ENCODE measurements at regions not wholly inside any gene's neighbourhood (a gene's known extent, or its start where the extent isn't known, plus 50 kb on each side); places are given as distances from the start of the nearest gene placed in this dataset.

- no peak for TF ChIP-seq EP300 (IDR thresholded peaks at IDR 0.05; ENCODE audit: borderline replicate concordance in 1 of 2, low read depth in 2 of 2, low read length in 2 of 2)
- TF ChIP-seq SIN3A (conservative IDR thresholded peaks at IDR 0.05 in 1 of 2, IDR thresholded peaks at IDR 0.05 in 1 of 2; ENCODE audit: low read depth in 1 of 2, low read length in 2 of 2), result no peak
- TF ChIP-seq GABPA (IDR thresholded peaks at IDR 0.05; ENCODE audit: borderline replicate concordance, insufficient read depth, low read length), result no peak
- no peak for TF ChIP-seq USF2 (IDR thresholded peaks at IDR 0.05; ENCODE audit: low read length)
- TF ChIP-seq BRCA1 (IDR thresholded peaks at IDR 0.05; ENCODE audit: low read depth, low read length), result no peak
- no peak for TF ChIP-seq TBP (IDR thresholded peaks at IDR 0.05; ENCODE audit: low read depth, low read length)
- no peak for TF ChIP-seq POLR2A (IDR thresholded peaks at IDR 0.05; ENCODE audit: control extremely low read depth in 1 of 2, low read depth in 2 of 2, low read length in 2 of 2)
- TF ChIP-seq CTCF (IDR thresholded peaks at IDR 0.05; ENCODE audit: control extremely low read depth in 1 of 3, insufficient read depth in 1 of 3, low read depth in 1 of 3, low read length in 3 of 3), result no peak
- TF ChIP-seq POLR2AphosphoS5 (IDR thresholded peaks at IDR 0.05; ENCODE audit: low read depth, low read length), result no peak
- no peak for TF ChIP-seq SUZ12 (IDR thresholded peaks at IDR 0.05; ENCODE audit: low read length)
- TF ChIP-seq TCF12 (IDR thresholded peaks at IDR 0.05; ENCODE audit: low read depth, low read length), result no peak
- no peak for TF ChIP-seq EZH2 (IDR thresholded peaks at IDR 0.05; ENCODE audit: low read depth, low read length, severe bottlenecking)
- TF ChIP-seq TAF1 (IDR thresholded peaks at IDR 0.05; ENCODE audit: low read depth, low read length), result no peak
- no peak for TF ChIP-seq BCL11A (IDR thresholded peaks at IDR 0.05; ENCODE audit: low read depth in 2 of 2, low read length in 2 of 2)
Observed at GRCh38 chr10:123587110-123587509, 79.0 kb upstream of the GPR26 start.

Data from H1 (cell line).